Large intestine (tissue), 3 donors: ENCODE measurements at regions not wholly inside any gene's neighbourhood (a gene's known extent, or its start where the extent isn't known, plus 50 kb on each side); places are given as distances from the start of the nearest gene placed in this dataset.

Experiments
- DNase-seq, 2 donors: peaks; one replicate each; pipeline versions ENCODE4 v3.0.0 to v3.0.0-alpha.2; 2013
- H3K27ac ChIP-seq: one replicate; pipeline ENCODE4 v1.5.1; 2013; ENCODE audit warnings: low read length
- H3K27me3 ChIP-seq: 2 replicates; pipeline ENCODE4 v1.6.1; 2013; ENCODE audit warnings: low read length; ENCODE audit not compliant: control insufficient read depth, insufficient read depth
- H3K36me3 ChIP-seq: 2 replicates; pipeline ENCODE4 v1.6.1; 2013; ENCODE audit warnings: low read length; ENCODE audit not compliant: control insufficient read depth, insufficient read depth
- H3K4me1 ChIP-seq: one replicate; pipeline ENCODE4 v1.6.1; 2013; ENCODE audit warnings: low read length; ENCODE audit not compliant: control insufficient read depth, insufficient read depth
- H3K4me3 ChIP-seq: one replicate; pipeline ENCODE4 v1.5.1; 2013; ENCODE audit warnings: low read length
- H3K9me3 ChIP-seq: one replicate; pipeline ENCODE4 v1.6.1; 2013; ENCODE audit warnings: mild to moderate bottlenecking, low read depth, low read length, moderate library complexity; ENCODE audit not compliant: control insufficient read depth
- WGBS: methylation state at CpG from one replicate; pipeline ENCODE4 v1.1.5; 2013; ENCODE audit warnings: low lambda C conversion rate; ENCODE audit not compliant: insufficient coverage; 5-methylcytosine and 5-hydroxymethylcytosine counted together

GRCh38 chr6:14390805-14391204 is 273.2 kb downstream of the CD83 start:
- Histone ChIP-seq H3K9me3 (no peaks in the 10 kb centered on the region), H3K27ac (no peak overlapping the region), H3K4me1 (peaks cover 3% of the 10 kb centered on the region), H3K4me3 (no peak overlapping the region), H3K36me3 (no peaks in the 10 kb centered on the region), H3K27me3 (no peaks in the 10 kb centered on the region)
- 100% methylated on average over 1 of the region's 2 CpGs for WGBS
- DNase-seq, result no peak

GRCh38 chr6:14393910-14394309 is 276.3 kb downstream of the CD83 start:
- no peak for DNase-seq
- no peak overlapping the region for H3K4me3 ChIP-seq
- H3K4me1 ChIP-seq, result no peaks in the 10 kb centered on the region
- no CpG with 5 or more reads among the region's 4 CpGs for WGBS
- no peaks in the 10 kb centered on the region for H3K27me3 ChIP-seq
- H3K36me3 ChIP-seq, result no peaks in the 10 kb centered on the region
- H3K9me3 ChIP-seq, result no peaks in the 10 kb centered on the region
- no peak overlapping the region for H3K27ac ChIP-seq

GRCh38 chr6:14396392-14396791 is 278.8 kb downstream of the CD83 start:
- Histone ChIP-seq H3K4me3 (no peak overlapping the region), H3K27me3 (peaks cover 3% of the 10 kb centered on the region), H3K4me1 (no peaks in the 10 kb centered on the region), H3K27ac (no peak overlapping the region), H3K36me3 (no peaks in the 10 kb centered on the region), H3K9me3 (no peaks in the 10 kb centered on the region)
- WGBS, result 100% methylated on average over 3 of the region's 4 CpGs
- DNase-seq, result no peak

- no CpG with 5 or more reads among the region's 12 CpGs for WGBS
- peak in 1 of 2 donors; percentile 22 for DNase-seq
Measured at GRCh38 chr6:14396826-14397517, 279.4 kb downstream of the CD83 start.

GRCh38 chr6:14397518-14397901 is 279.9 kb downstream of the CD83 start:
- H3K4me1 ChIP-seq, result no peaks in the 10 kb centered on the region
- H3K27ac ChIP-seq, result no peak overlapping the region
- H3K4me3 ChIP-seq, result no peak overlapping the region
- H3K27me3 ChIP-seq, result peaks cover 3% of the 10 kb centered on the region
- H3K36me3 ChIP-seq, result no peaks in the 10 kb centered on the region
- DNase-seq, result no peak
- no peaks in the 10 kb centered on the region for H3K9me3 ChIP-seq
- 40% methylated on average over 1 of the region's 6 CpGs for WGBS

More at GRCh38 chr6:14396826-14397517, 279.4 kb downstream of the CD83 start:
- Histone ChIP-seq H3K9me3 (no peaks in the 10 kb centered on the region), H3K27me3 (peaks cover 3% of the 10 kb centered on the region), H3K36me3 (no peaks in the 10 kb centered on the region), H3K4me1 (no peaks in the 10 kb centered on the region), H3K4me3 (no peak overlapping the region), H3K27ac (no peak overlapping the region)

- H3K4me3 ChIP-seq, result no peak overlapping the region
- no peaks in the 10 kb centered on the region for H3K4me1 ChIP-seq
- H3K9me3 ChIP-seq, result no peaks in the 10 kb centered on the region
- no peak overlapping the region for H3K27ac ChIP-seq
- H3K36me3 ChIP-seq, result no peaks in the 10 kb centered on the region
- H3K27me3 ChIP-seq, result peaks cover 3% of the 10 kb centered on the region
- no CpG with 5 or more reads among the region's 2 CpGs for WGBS
- no peak for DNase-seq
Measured at GRCh38 chr6:14398953-14399352, 281.4 kb downstream of the CD83 start.

- WGBS, result no CpG with 5 or more reads among the region's 5 CpGs
- Histone ChIP-seq H3K9me3 (no peaks in the 10 kb centered on the region), H3K4me3 (no peak overlapping the region)
Measured at GRCh38 chr6:14399635-14400034, 282.1 kb downstream of the CD83 start.

GRCh38 chr6:14401246-14401645 is 283.7 kb downstream of the CD83 start:
- WGBS, result 100% methylated on average over 1 of the region's 5 CpGs
- Histone ChIP-seq H3K9me3 (no peaks in the 10 kb centered on the region), H3K27ac (no peak overlapping the region), H3K4me1 (no peaks in the 10 kb centered on the region), H3K36me3 (no peaks in the 10 kb centered on the region), H3K27me3 (peaks cover 3% of the 10 kb centered on the region), H3K4me3 (no peak overlapping the region)
- no peak for DNase-seq

More at GRCh38 chr6:14399635-14400034, 282.1 kb downstream of the CD83 start:
- Histone ChIP-seq H3K4me1 (no peaks in the 10 kb centered on the region), H3K36me3 (no peaks in the 10 kb centered on the region), H3K27me3 (peaks cover 3% of the 10 kb centered on the region), H3K27ac (no peak overlapping the region)
- no peak for DNase-seq

- Histone ChIP-seq H3K9me3 (no peaks in the 10 kb centered on the region), H3K4me1 (no peaks in the 10 kb centered on the region), H3K36me3 (no peaks in the 10 kb centered on the region), H3K27me3 (no peaks in the 10 kb centered on the region), H3K27ac (no peak overlapping the region), H3K4me3 (no peak overlapping the region)
- DNase-seq, result no peak
- 86% methylated on average over 1 of the region's 9 CpGs for WGBS
Measured at GRCh38 chr6:14406614-14407331, 289.2 kb downstream of the CD83 start.

GRCh38 chr6:14408446-14408845 is 290.9 kb downstream of the CD83 start:
- no peak for DNase-seq
- no CpG with 5 or more reads among the region's 4 CpGs for WGBS
- Histone ChIP-seq H3K4me3 (no peak overlapping the region), H3K9me3 (no peaks in the 10 kb centered on the region), H3K4me1 (no peaks in the 10 kb centered on the region), H3K27me3 (no peaks in the 10 kb centered on the region), H3K36me3 (no peaks in the 10 kb centered on the region), H3K27ac (no peak overlapping the region)
